ENCODE measurements at regions not wholly inside any gene's neighbourhood (a gene's known extent, or its start where the extent isn't known, plus 50 kb on each side); places are given as distances from the start of the nearest gene placed in this dataset.

DNA sequence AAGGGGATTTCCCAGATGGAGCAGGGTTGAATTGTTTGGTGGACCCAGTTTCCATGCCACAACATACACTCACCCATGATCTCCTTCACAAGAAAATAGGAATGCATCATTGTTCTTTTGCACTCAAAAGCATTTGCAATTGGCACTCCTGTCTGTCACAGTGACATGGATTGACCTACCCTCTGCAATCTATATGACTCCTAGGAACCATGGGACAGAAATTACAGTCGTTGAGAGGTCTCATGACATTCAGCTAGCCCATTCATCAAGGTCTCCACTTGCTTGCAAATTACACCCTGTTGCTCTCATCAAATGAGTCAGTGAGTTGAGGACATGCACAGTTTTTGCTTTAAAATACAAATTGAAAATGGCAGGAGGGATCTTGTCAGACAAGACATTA, 448.5 kb downstream of the LPIN1 start:
- TF ChIP-seq POLR2AphosphoS5 (IDR thresholded peaks at IDR 0.05; ENCODE audit: low read depth, low read length) (no peak), POLR2A (IDR thresholded peaks at IDR 0.05; ENCODE audit: low read depth, low read length) (no peak), TAF1 (IDR thresholded peaks at IDR 0.05; ENCODE audit: low read depth, low read length) (no peak), SPI1 (IDR thresholded peaks at IDR 0.05; ENCODE audit: low read depth, low read length) (no peak), POU2F2 (IDR thresholded peaks at IDR 0.05; ENCODE audit: low read depth, low read length) (no peak), PAX5 (IDR thresholded peaks at IDR 0.05; ENCODE audit: insufficient read depth, low read length, severe bottlenecking) (no peak)
